GM18502 (cell line): ENCODE measurements at regions not wholly inside any gene's neighbourhood (a gene's known extent, or its start where the extent isn't known, plus 50 kb on each side); places are given as distances from the start of the nearest gene placed in this dataset.

ENCODE experiments used
- ATAC-seq: cut with Tn5 transposase; IDR thresholded peaks from one replicate; pipeline ENCODE4 v1.9.1; 2021; ENCODE audit warnings: mild to moderate bottlenecking; ENCODE audit not compliant: unreplicated experiment, poor library complexity

GRCh38 chr9:104417296-104417695 is 86.8 kb upstream of the OR13F1 start:
- ATAC-seq = no peak

GRCh38 chr9:104429031-104429546 is 75.0 kb upstream of the OR13F1 start:
- no peak for ATAC-seq

GRCh38 chr9:104435059-104435458 is 69.0 kb upstream of the OR13F1 start:
- no peak for ATAC-seq

- no peak for ATAC-seq
These were observed 56.0 kb upstream of the OR13F1 start for GRCh38 chr9:104448036-104448435.
